ENCODE measurements at regions not wholly inside any gene's neighbourhood (a gene's known extent, or its start where the extent isn't known, plus 50 kb on each side); places are given as distances from the start of the nearest gene placed in this dataset.

DNA sequence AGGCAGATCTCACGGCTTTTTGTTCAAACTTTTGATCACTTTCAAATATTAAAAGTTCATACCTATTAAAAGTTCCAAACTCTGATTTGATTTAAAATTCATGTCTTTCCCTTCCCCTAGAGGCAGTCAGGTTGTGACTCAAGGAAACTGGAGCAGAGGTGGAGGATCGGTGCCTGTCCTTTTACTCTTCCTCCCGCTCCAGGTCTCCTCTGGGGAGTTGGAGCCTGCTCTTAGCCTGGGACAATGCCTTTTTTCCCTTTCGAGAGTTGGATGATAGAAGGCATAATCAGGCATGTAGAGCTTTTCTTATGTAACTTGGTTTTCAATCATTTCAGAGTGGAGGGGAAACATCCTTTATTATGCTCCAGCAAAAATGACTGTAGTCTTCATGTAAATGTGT lies 1706.1 kb upstream of the CELF4 start:
- Mint-ChIP-seq H3K4me3 (no peak overlapping the region), H3K4me1 (peaks cover 11% of the 10 kb centered on the region), H3K9me3 (no peaks in the 10 kb centered on the region), H3K27ac (no peak overlapping the region), H3K36me3 (ENCODE audit: low read depth) (no peaks in the 10 kb centered on the region), H3K27me3 (ENCODE audit: insufficient read depth) (no peaks in the 10 kb centered on the region)
- Histone ChIP-seq H3K9ac (ENCODE audit: extremely low read depth, low read length, poor library complexity, severe bottlenecking) (no peak overlapping the region), H3K4me3 (ENCODE audit: low read length) (no peak overlapping the region), H3K27me3 (ENCODE audit: control insufficient read depth, insufficient read depth, low read length, poor library complexity, severe bottlenecking) (no peaks in the 10 kb centered on the region), H3K36me3 (ENCODE audit: control insufficient read depth, insufficient read depth, low read length) (no peaks in the 10 kb centered on the region), H3K9me3 (ENCODE audit: control insufficient read depth, low read length) (no peaks in the 10 kb centered on the region), H3K4me1 (ENCODE audit: control insufficient read depth, insufficient read depth, low read length) (peaks cover 5% of the 10 kb centered on the region), H3K27ac (ENCODE audit: low read depth, low read length) (no peak overlapping the region)
- TF ChIP-seq, protein P1, sequence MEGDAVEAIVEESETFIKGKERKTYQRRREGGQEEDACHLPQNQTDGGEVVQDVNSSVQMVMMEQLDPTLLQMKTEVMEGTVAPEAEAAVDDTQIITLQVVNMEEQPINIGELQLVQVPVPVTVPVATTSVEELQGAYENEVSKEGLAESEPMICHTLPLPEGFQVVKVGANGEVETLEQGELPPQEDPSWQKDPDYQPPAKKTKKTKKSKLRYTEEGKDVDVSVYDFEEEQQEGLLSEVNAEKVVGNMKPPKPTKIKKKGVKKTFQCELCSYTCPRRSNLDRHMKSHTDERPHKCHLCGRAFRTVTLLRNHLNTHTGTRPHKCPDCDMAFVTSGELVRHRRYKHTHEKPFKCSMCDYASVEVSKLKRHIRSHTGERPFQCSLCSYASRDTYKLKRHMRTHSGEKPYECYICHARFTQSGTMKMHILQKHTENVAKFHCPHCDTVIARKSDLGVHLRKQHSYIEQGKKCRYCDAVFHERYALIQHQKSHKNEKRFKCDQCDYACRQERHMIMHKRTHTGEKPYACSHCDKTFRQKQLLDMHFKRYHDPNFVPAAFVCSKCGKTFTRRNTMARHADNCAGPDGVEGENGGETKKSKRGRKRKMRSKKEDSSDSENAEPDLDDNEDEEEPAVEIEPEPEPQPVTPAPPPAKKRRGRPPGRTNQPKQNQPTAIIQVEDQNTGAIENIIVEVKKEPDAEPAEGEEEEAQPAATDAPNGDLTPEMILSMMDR (conservative IDR thresholded peaks at IDR 0.05): no peak
- DNase-seq: no peak
- 86 to 87% methylated on average over 1 to 4 of the region's 4 CpGs for whole genome bisulfite sequencing, 2 experiments (ENCODE audit: insufficient coverage in 1 of 2, insufficient read length in 1 of 2)

DNA sequence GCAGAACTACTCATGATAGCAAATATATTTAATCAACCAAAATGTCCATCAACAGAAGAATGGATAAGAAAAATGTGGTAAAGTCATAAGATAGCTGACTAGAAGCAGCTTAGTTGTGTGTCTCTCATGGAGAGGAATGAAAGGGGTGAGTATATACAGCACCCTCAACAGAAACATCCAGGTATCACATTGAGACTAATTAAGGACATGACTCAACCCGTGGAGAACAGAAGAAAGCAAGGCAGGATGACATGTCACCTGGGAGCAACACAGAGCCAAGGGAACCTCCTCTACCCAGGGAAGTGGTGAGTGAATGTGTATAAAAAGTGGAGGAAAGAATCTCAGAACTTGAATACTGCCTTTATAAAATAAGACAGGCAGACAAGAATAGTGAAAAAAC lies 1695.0 kb upstream of the CELF4 start:
- peaks cover 3% of the 10 kb centered on the region for H3K9me3 ChIP-seq (ENCODE audit: control insufficient read depth, low read length)
- TF ChIP-seq, protein P1 (conservative IDR thresholded peaks at IDR 0.05): no peak
- Mint-ChIP-seq H3K36me3 (ENCODE audit: low read depth) (no peaks in the 10 kb centered on the region), H3K27me3 (ENCODE audit: insufficient read depth) (no peaks in the 10 kb centered on the region), H3K27ac (no peak overlapping the region), H3K4me1 (no peaks in the 10 kb centered on the region), H3K9me3 (peaks cover 2% of the 10 kb centered on the region), H3K4me3 (no peak overlapping the region)
- WGBS, 2 experiments (ENCODE audit: insufficient coverage in 1 of 2, insufficient read length in 1 of 2): 82% methylated on average over 1 of the region's 1 CpG; no CpG with 5 or more reads in 1 of the 2 experiments
- no peak for DNase-seq
- H3K4me1 ChIP-seq (ENCODE audit: control insufficient read depth, insufficient read depth, low read length): no peaks in the 10 kb centered on the region
- no peak overlapping the region for H3K9ac ChIP-seq (ENCODE audit: extremely low read depth, low read length, poor library complexity, severe bottlenecking)
- no peaks in the 10 kb centered on the region for H3K27me3 ChIP-seq (ENCODE audit: control insufficient read depth, insufficient read depth, low read length, poor library complexity, severe bottlenecking)
- no peaks in the 10 kb centered on the region for H3K36me3 ChIP-seq (ENCODE audit: control insufficient read depth, insufficient read depth, low read length)
- H3K27ac ChIP-seq (ENCODE audit: low read depth, low read length): no peak overlapping the region
- H3K4me3 ChIP-seq (ENCODE audit: low read length): no peak overlapping the region

DNA sequence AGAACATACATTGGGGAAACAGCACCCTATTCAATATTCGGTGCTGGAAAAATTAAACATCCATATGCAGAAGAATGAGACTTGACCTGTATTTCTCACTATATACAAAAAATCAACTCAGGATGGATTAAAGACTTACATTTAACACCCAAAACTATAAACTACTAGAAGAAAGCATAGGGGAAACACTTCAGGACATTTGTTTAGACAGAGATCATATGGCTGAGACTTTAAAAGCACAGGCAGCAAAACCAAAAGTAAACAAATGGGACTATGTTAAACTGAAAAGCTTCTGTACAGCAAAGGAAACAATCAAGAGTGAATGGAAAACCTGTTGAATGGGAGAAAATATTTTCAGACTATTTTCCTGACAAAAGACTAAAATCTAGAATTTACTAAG lies 1694.1 kb upstream of the CELF4 start:
- no peaks in the 10 kb centered on the region for H3K9me3 Mint-ChIP-seq
- H3K27me3 Mint-ChIP-seq (ENCODE audit: insufficient read depth): no peaks in the 10 kb centered on the region
- 60 to 100% methylated on average over 1 of the region's 1 CpG for whole genome bisulfite sequencing, 2 experiments (ENCODE audit: insufficient coverage in 1 of 2, insufficient read length in 1 of 2)
- TF ChIP-seq, protein P1 (conservative IDR thresholded peaks at IDR 0.05): no peak
- Histone ChIP-seq H3K9me3 (ENCODE audit: control insufficient read depth, low read length) (no peaks in the 10 kb centered on the region), H3K27me3 (ENCODE audit: control insufficient read depth, insufficient read depth, low read length, poor library complexity, severe bottlenecking) (no peaks in the 10 kb centered on the region), H3K27ac (ENCODE audit: low read depth, low read length) (no peak overlapping the region), H3K9ac (ENCODE audit: extremely low read depth, low read length, poor library complexity, severe bottlenecking) (no peak overlapping the region), H3K4me1 (ENCODE audit: control insufficient read depth, insufficient read depth, low read length) (no peaks in the 10 kb centered on the region), H3K4me3 (ENCODE audit: low read length) (no peak overlapping the region), H3K36me3 (ENCODE audit: control insufficient read depth, insufficient read depth, low read length) (no peaks in the 10 kb centered on the region)
- H3K4me3 Mint-ChIP-seq: no peak overlapping the region
- no peak for DNase-seq
- H3K4me1 Mint-ChIP-seq: no peaks in the 10 kb centered on the region
- H3K27ac Mint-ChIP-seq: no peak overlapping the region
- H3K36me3 Mint-ChIP-seq (ENCODE audit: low read depth): no peaks in the 10 kb centered on the region

All from endodermal cell (in vitro differentiated cells).